Activated CD8-positive, alpha-beta memory T cell treated with anti-CD3 and anti-CD28 coated beads, Interleukin-2, amount 50 U/mL, for 24 hours (primary cell): ENCODE measurements at regions not wholly inside any gene's neighbourhood (a gene's known extent, or its start where the extent isn't known, plus 50 kb on each side); places are given as distances from the start of the nearest gene placed in this dataset.
"Not testable (repeated sequence)": the region's sequence is repeated elsewhere in the genome, so short reads cannot be mapped to it uniquely, and the experiment has no call there.

Experiments used
- DNase-seq: peaks from one replicate; pipeline ENCODE4 v3.0.0-alpha.2; 2020; ENCODE audit errors: extremely low read depth

GRCh38 chr7:25742316-25742715 lies 409.7 kb upstream of the NFE2L3 start:
- DNase-seq = no peak

- DNase-seq = not testable (repeated sequence)
Observed at GRCh38 chr7:25743670-25744451, 408.1 kb upstream of the NFE2L3 start.

- DNase-seq = no peak
Observed at GRCh38 chr7:25750744-25751508, 401.1 kb upstream of the NFE2L3 start.

GRCh38 chr7:25752154-25752553 lies 399.8 kb upstream of the NFE2L3 start:
- DNase-seq = no peak

GRCh38 chr7:25752967-25753791 lies 398.8 kb upstream of the NFE2L3 start:
- no peak for DNase-seq

GRCh38 chr7:25753837-25754236 lies 398.2 kb upstream of the NFE2L3 start:
- DNase-seq = no peak

GRCh38 chr7:25754333-25754732 lies 397.7 kb upstream of the NFE2L3 start:
- no peak for DNase-seq

GRCh38 chr7:25754751-25755150 lies 397.2 kb upstream of the NFE2L3 start:
- DNase-seq = no peak

GRCh38 chr7:25756601-25757000 lies 395.4 kb upstream of the NFE2L3 start:
- DNase-seq = no peak

GRCh38 chr7:25758559-25758958 lies 393.4 kb upstream of the NFE2L3 start:
- no peak for DNase-seq

- no peak for DNase-seq
Observed at GRCh38 chr7:25759286-25759685, 392.7 kb upstream of the NFE2L3 start.

GRCh38 chr7:25759748-25760147 lies 392.2 kb upstream of the NFE2L3 start:
- no peak for DNase-seq

GRCh38 chr7:25762511-25763462 lies 389.2 kb upstream of the NFE2L3 start:
- no peak for DNase-seq

GRCh38 chr7:25763463-25763860 lies 388.5 kb upstream of the NFE2L3 start:
- no peak for DNase-seq

GRCh38 chr7:25765110-25765655 lies 386.8 kb upstream of the NFE2L3 start:
- DNase-seq = no peak

GRCh38 chr7:25770235-25770634 lies 381.8 kb upstream of the NFE2L3 start:
- no peak for DNase-seq

- no peak for DNase-seq
Observed at GRCh38 chr7:25770670-25771069, 381.3 kb upstream of the NFE2L3 start.

- no peak for DNase-seq
Observed at GRCh38 chr7:25771491-25771890, 380.5 kb upstream of the NFE2L3 start.

GRCh38 chr7:25772802-25773201 lies 379.2 kb upstream of the NFE2L3 start:
- no peak for DNase-seq

- DNase-seq = no peak
Observed at GRCh38 chr7:25774675-25775074, 377.3 kb upstream of the NFE2L3 start.

GRCh38 chr7:25775570-25775969 lies 376.4 kb upstream of the NFE2L3 start:
- no peak for DNase-seq
